Brain microvascular endothelial cell (primary cell): ENCODE measurements at regions not wholly inside any gene's neighbourhood (a gene's known extent, or its start where the extent isn't known, plus 50 kb on each side); places are given as distances from the start of the nearest gene placed in this dataset.

ENCODE experiments used
- DNase-seq: peaks from one replicate; pipeline ENCODE4 v3.0.0-alpha.2; 2020
- H3K27ac ChIP-seq: fragments of 250-450 bp; sonication (Bioruptor Pico); 2 replicates; pipeline ENCODE4 v1.5.1; 2020; ENCODE audit warnings: mild to moderate bottlenecking, moderate library complexity
- H3K27me3 ChIP-seq: fragments of 250-450 bp; sonication (Bioruptor Pico); replicated peaks from 2 replicates; pipeline ENCODE4 v1.5.1; 2020; ENCODE audit warnings: mild to moderate bottlenecking
- H3K36me3 ChIP-seq: fragments of 250-450 bp; sonication (Bioruptor Pico); replicated peaks from 2 replicates; pipeline ENCODE4 v1.5.1; 2020; ENCODE audit warnings: mild to moderate bottlenecking
- H3K4me3 ChIP-seq: 2 replicates; pipeline ENCODE4 v1.5.1; 2011; ENCODE audit warnings: low read depth, mild to moderate bottlenecking, control low read depth, low read length, moderate library complexity
- CTCF ChIP-seq: IDR thresholded peaks from 2 replicates; pipeline ENCODE4 v1.5.1; 2011; ENCODE audit warnings: low read depth, mild to moderate bottlenecking, moderate library complexity, low read length, control low read depth, inconsistent platforms; ENCODE audit errors: missing control alignments
- in situ Hi-C: cut with HindIII; loops from 2 replicates; pipeline ENCODE4 v1.10.0; 2017; ENCODE audit warnings: low sequenced_read_pairs, low pct_ligation_motif_present

DNA sequence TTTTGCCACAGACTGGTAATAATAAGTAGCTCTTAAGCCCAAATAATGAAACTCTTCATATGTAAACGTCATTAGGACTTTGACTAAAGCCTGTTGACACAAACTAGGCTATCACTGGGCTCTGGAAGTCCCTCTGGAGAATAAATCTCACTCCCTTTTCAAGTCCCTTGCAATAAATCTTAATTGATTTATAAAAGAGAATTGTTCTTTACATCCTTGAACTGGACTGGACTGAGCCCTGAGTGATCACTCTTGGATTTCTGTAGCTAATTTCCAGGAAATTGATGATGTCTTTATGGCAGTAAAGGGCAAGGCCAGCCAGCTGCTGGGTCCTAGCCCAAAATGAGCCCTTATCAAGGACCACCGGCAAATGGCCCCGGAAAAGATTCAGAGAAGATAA lies 1162.7 kb downstream of the BCL11B start:
- no peak overlapping the region for H3K27ac ChIP-seq
- in situ Hi-C loops, result no loop called here
- H3K27me3 ChIP-seq, result no peaks in the 10 kb centered on the region
- no peak for DNase-seq
- no peaks in the 10 kb centered on the region for H3K36me3 ChIP-seq
- H3K4me3 ChIP-seq, result no peak overlapping the region
- TF ChIP-seq CTCF, result no peak

DNA sequence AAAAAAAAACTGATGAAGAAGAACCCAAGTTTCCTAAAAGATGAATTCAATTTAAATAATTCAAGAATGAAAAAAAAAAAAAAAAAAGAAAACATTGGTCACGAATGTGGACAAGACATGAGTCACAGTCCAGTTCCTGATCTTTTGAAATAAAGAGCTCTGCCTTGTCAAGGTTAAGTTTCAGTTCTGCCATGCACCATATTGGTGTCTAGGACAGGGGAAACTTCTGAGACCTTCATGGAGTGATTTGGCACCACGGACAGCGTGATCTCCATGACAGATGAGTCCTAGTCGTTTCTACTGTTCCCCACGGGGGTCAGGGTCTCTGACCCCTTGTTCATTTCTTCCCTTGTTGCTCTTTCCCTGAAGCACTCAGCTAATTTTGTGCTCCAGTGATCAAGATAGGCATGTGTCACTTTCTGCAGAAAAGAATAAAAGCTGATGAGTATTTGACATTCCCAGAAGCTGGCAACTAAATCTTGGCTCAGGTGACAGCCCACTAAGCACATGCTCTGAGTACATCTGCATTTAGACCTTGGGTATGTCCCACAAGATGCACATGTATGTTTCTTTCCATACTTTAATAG lies 1159.7 kb downstream of the BCL11B start:
- Histone ChIP-seq H3K36me3 (no peaks in the 10 kb centered on the region), H3K4me3 (no peak overlapping the region), H3K27ac (no peak overlapping the region), H3K27me3 (no peaks in the 10 kb centered on the region)
- no peak for TF ChIP-seq CTCF
- peak; percentile 1 for DNase-seq
- in situ Hi-C loops, result no loop called here

- peak; percentile 29 for DNase-seq
Measured at GRCh38 chr14:98114122-98114895, 1157.7 kb downstream of the BCL11B start.

GRCh38 chr14:98114946-98115345 lies 1157.1 kb downstream of the BCL11B start:
- DNase-seq, result no peak
- Histone ChIP-seq H3K27me3 (no peaks in the 10 kb centered on the region), H3K27ac (peak overlapping the region; percentile 96), H3K36me3 (no peaks in the 10 kb centered on the region), H3K4me3 (no peak overlapping the region)
- in situ Hi-C loops, result no loop called here
- no peak for TF ChIP-seq CTCF

More at GRCh38 chr14:98114122-98114895, 1157.7 kb downstream of the BCL11B start:
- Histone ChIP-seq H3K4me3 (no peak overlapping the region), H3K27ac (peak overlapping the region; percentile 96), H3K36me3 (no peaks in the 10 kb centered on the region), H3K27me3 (no peaks in the 10 kb centered on the region)
- in situ Hi-C loops, result no loop called here
- TF ChIP-seq CTCF, result no peak

DNA sequence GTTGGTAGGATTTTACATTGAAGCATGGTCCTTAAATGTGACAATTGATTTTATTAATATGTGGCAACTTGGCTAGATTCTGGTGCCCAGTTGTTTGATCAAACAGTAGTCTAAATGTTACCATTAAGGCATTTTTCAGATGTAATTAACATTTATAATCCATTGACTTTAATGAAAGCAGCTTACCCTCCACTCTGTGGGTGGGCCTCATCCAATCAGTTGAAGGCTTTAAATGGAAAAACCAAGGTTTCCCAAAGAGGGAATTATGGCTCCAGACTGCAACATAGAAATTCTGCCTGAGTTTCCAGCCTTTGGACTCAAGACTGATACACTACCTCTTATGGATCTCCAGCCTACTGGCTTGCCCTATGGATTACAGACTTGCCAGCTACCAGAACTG lies 1153.2 kb downstream of the BCL11B start:
- Histone ChIP-seq H3K4me3 (no peak overlapping the region), H3K27me3 (no peaks in the 10 kb centered on the region)

More for the DNA sequence above, 1153.2 kb downstream of the BCL11B start:
- Histone ChIP-seq H3K36me3 (no peaks in the 10 kb centered on the region), H3K27ac (no peak overlapping the region)
- DNase-seq, result no peak
- in situ Hi-C loops, result no loop called here
- no peak for TF ChIP-seq CTCF
